B cell (primary cell): ENCODE measurements at regions not wholly inside any gene's neighbourhood (a gene's known extent, or its start where the extent isn't known, plus 50 kb on each side); places are given as distances from the start of the nearest gene placed in this dataset.

ENCODE experiments used
- ATAC-seq: fragments of 200-7000 bp; cut with Tn5 transposase; one replicate; pipeline ENCODE4 v1.10.0; 2021; ENCODE audit warnings: low read depth, mild to moderate bottlenecking, moderate number of reproducible peaks, moderate library complexity
- CTCF ChIA-PET: fragments of 350-600 bp; sonication (Branson Sonifier 250); formaldehyde crosslinking; loops from one replicate; lab custom pipeline; 2021; ENCODE audit warnings: antibody characterized with exemption, inconsistent platforms; lab: Charles Lee
- POLR2A ChIA-PET: fragments of 350-600 bp; sonication (Branson Sonifier 250); formaldehyde crosslinking; loops from one replicate; lab custom pipeline; 2021; ENCODE audit warnings: antibody characterized with exemption; lab: Charles Lee
- DNase-seq: peaks from one replicate; pipeline ENCODE4 v3.0.0; 2013
- H2AFZ ChIP-seq: 2 replicates; pipeline ENCODE4 v1.6.1; 2012; ENCODE audit warnings: mild to moderate bottlenecking, low read depth, low read length; ENCODE audit not compliant: insufficient read depth, poor library complexity, severe bottlenecking
- H3K27ac ChIP-seq, 2 donors: 1 replicate in 1 of 2; 2 replicates in 1 of 2; pipeline ENCODE4 v1.5.1; 2012 to 2013; ENCODE audit warnings: low read length in 2 of 2, mild to moderate bottlenecking in 2 of 2, moderate library complexity in 1 of 2
- H3K27me3 ChIP-seq, 4 experiments: fragments of 200-600 bp in 1 of 4; sonication (generic) in 1 of 4; replicated peaks in 1 of 4; 1 replicate in 2 of 4; 2 replicates in 2 of 4; pipeline versions ENCODE4 v1.6.1 to v1.7.0; 2013 to 2016; ENCODE audit warnings: low read length in 3 of 4, mild to moderate bottlenecking in 2 of 4, mixed read lengths in 1 of 4, moderate library complexity in 1 of 4; ENCODE audit not compliant: insufficient read depth in 4 of 4, control insufficient read depth in 3 of 4; ENCODE audit errors: control extremely low read depth in 1 of 4
- H3K36me3 ChIP-seq, 2 experiments: replicated peaks in 1 of 2; 1 replicate in 1 of 2; 2 replicates in 1 of 2; pipeline versions ENCODE4 v1.6.1 to v1.7.1; 2013; ENCODE audit warnings: low read length in 1 of 2; ENCODE audit not compliant: insufficient read depth in 2 of 2, control insufficient read depth in 1 of 2; ENCODE audit errors: control extremely low read depth in 1 of 2, extremely low read depth in 1 of 2
- H3K4me1 ChIP-seq, 2 donors: fragments of 200-600 bp in 1 of 2; sonication (generic) in 1 of 2; 1 replicate in 1 of 2; 2 replicates in 1 of 2; pipeline versions ENCODE4 v1.5.1 to v1.6.1; 2013 to 2017; ENCODE audit warnings: low read length in 2 of 2; ENCODE audit not compliant: control insufficient read depth in 2 of 2, insufficient read depth in 2 of 2
- H3K4me2 ChIP-seq: replicated peaks from 2 replicates; pipeline ENCODE3; 2012; ENCODE audit warnings: mild to moderate bottlenecking, low read depth, low read length; ENCODE audit not compliant: poor library complexity, severe bottlenecking
- H3K4me3 ChIP-seq, 5 experiments: fragments of 200-600 bp in 1 of 5; sonication (generic) in 1 of 5; 1 replicate in 3 of 5; 2 replicates in 2 of 5; pipeline versions ENCODE4 v1.5.1 to v1.7.0; 2011 to 2016; ENCODE audit warnings: low read length in 4 of 5, mild to moderate bottlenecking in 4 of 5, low read depth in 2 of 5, control low read depth in 1 of 5, moderate library complexity in 1 of 5; ENCODE audit not compliant: insufficient read depth in 1 of 5; ENCODE audit errors: control extremely low read depth in 1 of 5, extremely low read depth in 1 of 5
- H3K79me2 ChIP-seq: fragments of 200-600 bp; sonication (generic); one replicate; pipeline ENCODE4 v1.6.0; 2016; ENCODE audit warnings: low read length; ENCODE audit not compliant: control insufficient read depth, insufficient read depth
- H3K9ac ChIP-seq: fragments of 200-600 bp; sonication (generic); 2 replicates; pipeline ENCODE4 v1.6.1; 2017; ENCODE audit warnings: mild to moderate bottlenecking, low read length, moderate library complexity
- H3K9me3 ChIP-seq, 3 donors: one replicate each; pipeline versions ENCODE4 v1.6.1 to v1.7.1; 2013; ENCODE audit warnings: low read length in 2 of 3; ENCODE audit not compliant: control insufficient read depth in 2 of 3, insufficient read depth in 1 of 3; ENCODE audit errors: control extremely low read depth in 1 of 3
- H4K20me1 ChIP-seq: 2 replicates; pipeline ENCODE4 v1.6.0; 2012; ENCODE audit warnings: mild to moderate bottlenecking, low read length; ENCODE audit not compliant: insufficient read depth, control insufficient read depth, poor library complexity, severe bottlenecking
- H3K27ac Mint-ChIP-seq: one replicate; pipeline ENCODE4 v1.8.0; 2021; ENCODE audit warnings: mixed read lengths
- H3K27me3 Mint-ChIP-seq: one replicate; pipeline ENCODE4 v1.8.0; 2021; ENCODE audit warnings: mixed read lengths
- H3K4me1 Mint-ChIP-seq: one replicate; pipeline ENCODE4 v1.8.0; 2021; ENCODE audit warnings: mixed read lengths
- H3K4me3 Mint-ChIP-seq: one replicate; pipeline ENCODE4 v1.8.0; 2021; ENCODE audit warnings: mixed read lengths
- H3K9me3 Mint-ChIP-seq: one replicate; pipeline ENCODE4 v1.8.0; 2022; ENCODE audit warnings: mixed read lengths; ENCODE audit not compliant: insufficient read depth
- EZH2 ChIP-seq: IDR thresholded peaks from 2 replicates; pipeline ENCODE4 v1.6.1; 2012; ENCODE audit warnings: borderline replicate concordance, low read depth, mild to moderate bottlenecking, moderate library complexity, low read length; ENCODE audit not compliant: insufficient read depth, poor library complexity, severe bottlenecking
- WGBS: methylation state at CpG from one replicate; pipeline ENCODE4 v1.1.5; 2013; ENCODE audit warnings: missing lambda C conversion rate; ENCODE audit not compliant: insufficient coverage; 5-methylcytosine and 5-hydroxymethylcytosine counted together
- intact Hi-C: fragments of 100-400 bp; cut with micrococcal nuclease; formaldehyde crosslinking; loops from one replicate; pipeline ENCODE4 v1.10.0; 2022
- TF ChIP-seq, protein P1 (sequence below): fragments of 200-600 bp; IDR thresholded peaks from one replicate; pipeline ENCODE4 v1.8.0; 2022; ENCODE audit warnings: antibody characterized with exemption, mild to moderate bottlenecking

- Histone ChIP-seq H3K27me3 (no peaks in the 10 kb centered on the region), H2AFZ (no peak overlapping the region), H3K36me3 (no peaks in the 10 kb centered on the region), H3K27ac (no peak overlapping the region), H3K4me3 (no peak overlapping the region), H3K9me3 (peaks cover 0 to 11% (median 0%) of the 10 kb centered on the region in 3 donors), H3K79me2 (no peaks in the 10 kb centered on the region), H3K9ac (no peak overlapping the region), H4K20me1 (no peaks in the 10 kb centered on the region), H3K4me1 (no peaks in the 10 kb centered on the region), H3K4me2 (no peak overlapping the region)
- Mint-ChIP-seq H3K4me1 (no peaks in the 10 kb centered on the region), H3K9me3 (no peaks in the 10 kb centered on the region), H3K4me3 (no peak overlapping the region), H3K27ac (no peak overlapping the region), H3K27me3 (no peaks in the 10 kb centered on the region)
- ChIA-PET CTCF (no interaction called here), POLR2A (no interaction called here)
- intact Hi-C loops, result no loop called here
- 83% methylated on average over 6 of the region's 10 CpGs for WGBS
- TF ChIP-seq, protein P1, sequence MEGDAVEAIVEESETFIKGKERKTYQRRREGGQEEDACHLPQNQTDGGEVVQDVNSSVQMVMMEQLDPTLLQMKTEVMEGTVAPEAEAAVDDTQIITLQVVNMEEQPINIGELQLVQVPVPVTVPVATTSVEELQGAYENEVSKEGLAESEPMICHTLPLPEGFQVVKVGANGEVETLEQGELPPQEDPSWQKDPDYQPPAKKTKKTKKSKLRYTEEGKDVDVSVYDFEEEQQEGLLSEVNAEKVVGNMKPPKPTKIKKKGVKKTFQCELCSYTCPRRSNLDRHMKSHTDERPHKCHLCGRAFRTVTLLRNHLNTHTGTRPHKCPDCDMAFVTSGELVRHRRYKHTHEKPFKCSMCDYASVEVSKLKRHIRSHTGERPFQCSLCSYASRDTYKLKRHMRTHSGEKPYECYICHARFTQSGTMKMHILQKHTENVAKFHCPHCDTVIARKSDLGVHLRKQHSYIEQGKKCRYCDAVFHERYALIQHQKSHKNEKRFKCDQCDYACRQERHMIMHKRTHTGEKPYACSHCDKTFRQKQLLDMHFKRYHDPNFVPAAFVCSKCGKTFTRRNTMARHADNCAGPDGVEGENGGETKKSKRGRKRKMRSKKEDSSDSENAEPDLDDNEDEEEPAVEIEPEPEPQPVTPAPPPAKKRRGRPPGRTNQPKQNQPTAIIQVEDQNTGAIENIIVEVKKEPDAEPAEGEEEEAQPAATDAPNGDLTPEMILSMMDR, result no peak
- no peak for TF ChIP-seq EZH2
- no peak for DNase-seq
- ATAC-seq, result no peak
These were observed 300.7 kb downstream of the SIPA1L2 start for GRCh38 chr1:232329103-232329813.

DNA sequence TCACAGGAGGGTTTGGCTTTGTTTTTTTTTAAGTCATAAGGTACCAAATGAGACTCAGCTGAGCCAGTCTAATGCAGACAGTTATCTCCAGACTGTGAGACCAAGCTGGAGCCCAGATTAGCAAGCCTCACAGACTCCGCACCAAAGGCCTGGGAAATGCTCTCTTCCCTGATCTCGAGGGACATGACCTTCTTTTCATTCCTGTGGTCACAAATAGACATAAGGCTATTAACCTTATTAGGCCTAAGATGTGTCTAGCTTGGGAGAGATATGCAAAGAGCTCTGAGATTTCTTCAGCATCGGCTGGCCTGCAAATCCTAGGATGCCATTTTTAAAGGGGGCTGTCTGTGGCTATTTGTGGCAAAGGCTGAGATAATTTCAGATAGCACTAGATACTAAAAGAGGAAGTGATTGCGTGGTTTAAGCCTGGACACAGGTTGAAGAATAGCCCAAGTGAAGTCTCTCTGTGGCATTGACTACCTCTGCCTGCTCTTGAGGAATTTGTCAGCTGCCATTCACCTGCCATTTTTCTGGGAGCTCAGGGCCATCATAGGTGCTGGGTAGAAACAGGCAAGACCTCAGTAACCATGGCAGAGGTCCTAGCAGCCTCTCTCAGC is 301.3 kb downstream of the SIPA1L2 start:
- H3K27me3 Mint-ChIP-seq, result no peaks in the 10 kb centered on the region
- H3K9me3 Mint-ChIP-seq, result no peaks in the 10 kb centered on the region
- ATAC-seq (no peak), DNase-seq (no peak)
- no peak overlapping the region for H2AFZ ChIP-seq
- no peak overlapping the region for H3K4me2 ChIP-seq
- no peaks in the 10 kb centered on the region for H3K36me3 ChIP-seq
- 72% methylated on average over 4 of the region's 4 CpGs for WGBS
- no peaks in the 10 kb centered on the region for H3K4me1 ChIP-seq
- H3K27ac Mint-ChIP-seq, result no peak overlapping the region
- H3K9ac ChIP-seq, result no peak overlapping the region
- peaks cover 0 to 11% (median 0%) of the 10 kb centered on the region in 3 donors for H3K9me3 ChIP-seq
- TF ChIP-seq, protein P1, result no peak
- no peak for TF ChIP-seq EZH2
- no peak overlapping the region for H3K4me3 Mint-ChIP-seq
- intact Hi-C loops, result no loop called here
- no peak overlapping the region for H3K27ac ChIP-seq
- H4K20me1 ChIP-seq, result no peaks in the 10 kb centered on the region
- ChIA-PET CTCF (no interaction called here), POLR2A (no interaction called here)
- H3K27me3 ChIP-seq, result no peaks in the 10 kb centered on the region
- H3K4me3 ChIP-seq, result no peak overlapping the region
- no peaks in the 10 kb centered on the region for H3K4me1 Mint-ChIP-seq
- H3K79me2 ChIP-seq, result no peaks in the 10 kb centered on the region
